Skeletal muscle satellite cell (primary cell): ENCODE measurements at regions not wholly inside any gene's neighbourhood (a gene's known extent, or its start where the extent isn't known, plus 50 kb on each side); places are given as distances from the start of the nearest gene placed in this dataset.

Experiments
- H3K27me3 ChIP-seq: 2 replicates; pipeline ENCODE4 v1.7.0; 2013; ENCODE audit warnings: low read length; ENCODE audit not compliant: control insufficient read depth, insufficient read depth
- H3K36me3 ChIP-seq: 2 replicates; pipeline ENCODE4 v1.7.0; 2013; ENCODE audit warnings: mild to moderate bottlenecking, control low read depth, low read length; ENCODE audit not compliant: insufficient read depth
- H3K4me1 ChIP-seq: 2 replicates; pipeline ENCODE4 v1.7.0; 2013; ENCODE audit warnings: low read length; ENCODE audit not compliant: control insufficient read depth, insufficient read depth
- H3K4me2 ChIP-seq: 2 replicates; pipeline ENCODE4 v1.7.0; 2013; ENCODE audit warnings: mild to moderate bottlenecking, low read length
- H3K4me3 ChIP-seq: 2 replicates; pipeline ENCODE4 v1.7.0; 2013; ENCODE audit warnings: low read length
- H3K9ac ChIP-seq: 2 replicates; pipeline ENCODE4 v1.7.0; 2013; ENCODE audit warnings: mild to moderate bottlenecking, low read depth, low read length, moderate library complexity
- H3K9me3 ChIP-seq: replicated peaks from 2 replicates; pipeline ENCODE4 v1.7.0; 2013; ENCODE audit warnings: mild to moderate bottlenecking, control low read depth, low read length

- Histone ChIP-seq H3K4me3 (no peak overlapping the region), H3K9ac (no peak overlapping the region), H3K27me3 (peaks cover 2% of the 10 kb centered on the region), H3K4me1 (no peaks in the 10 kb centered on the region), H3K4me2 (no peak overlapping the region), H3K36me3 (no peaks in the 10 kb centered on the region), H3K9me3 (no peaks in the 10 kb centered on the region)
Measured at GRCh38 chr20:52268184-52268749, 76.7 kb upstream of the ZFP64 start.

DNA sequence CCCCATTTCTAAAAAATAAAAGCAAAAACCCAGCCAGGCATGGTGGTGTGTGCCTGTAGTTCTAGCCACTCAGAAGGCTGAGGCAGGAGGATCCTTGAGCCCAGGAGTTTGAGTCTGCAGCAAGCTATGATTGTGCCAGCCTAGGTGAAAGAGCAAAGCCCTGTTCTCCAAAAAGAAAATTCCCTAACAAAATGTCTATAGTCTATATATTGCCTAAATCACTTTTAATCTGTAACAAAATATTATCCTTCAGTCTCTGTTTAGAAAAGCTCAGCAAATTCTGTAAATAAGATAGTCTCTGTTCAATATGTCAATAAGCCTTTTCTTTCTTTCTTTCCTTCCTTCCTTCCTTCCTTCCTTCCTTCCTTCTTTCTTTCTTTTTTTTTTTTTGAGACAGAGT lies 75.8 kb upstream of the ZFP64 start:
- H3K4me3 ChIP-seq, result no peak overlapping the region
- H3K9me3 ChIP-seq, result no peaks in the 10 kb centered on the region
- peaks cover 6% of the 10 kb centered on the region for H3K27me3 ChIP-seq
- no peaks in the 10 kb centered on the region for H3K36me3 ChIP-seq
- H3K4me1 ChIP-seq, result no peaks in the 10 kb centered on the region
- no peak overlapping the region for H3K9ac ChIP-seq
- H3K4me2 ChIP-seq, result no peak overlapping the region

GRCh38 chr20:52263757-52264156 lies 72.2 kb upstream of the ZFP64 start:
- no peaks in the 10 kb centered on the region for H3K9me3 ChIP-seq
- H3K36me3 ChIP-seq, result no peaks in the 10 kb centered on the region
- no peaks in the 10 kb centered on the region for H3K4me1 ChIP-seq
- peaks cover 6% of the 10 kb centered on the region for H3K27me3 ChIP-seq
- H3K9ac ChIP-seq, result no peak overlapping the region
- no peak overlapping the region for H3K4me3 ChIP-seq
- no peak overlapping the region for H3K4me2 ChIP-seq

DNA sequence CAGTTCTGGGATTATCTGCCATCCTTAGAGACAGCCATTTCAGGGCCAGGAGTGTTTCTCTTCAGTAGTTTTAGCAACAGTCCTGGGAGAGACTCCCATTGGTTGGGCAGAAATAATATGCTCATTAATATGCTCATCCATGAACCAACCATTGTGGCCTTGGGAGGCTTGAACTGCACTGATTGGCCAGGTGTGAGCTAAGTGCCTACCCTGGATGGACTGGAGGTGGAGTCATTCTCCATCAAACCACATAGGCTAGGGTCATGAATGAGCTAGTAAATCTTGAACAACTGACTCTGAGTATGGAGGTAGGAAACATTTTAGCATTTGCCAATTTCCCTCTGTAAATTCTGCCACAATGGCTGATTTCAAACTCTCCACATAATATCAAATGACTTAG lies 70.2 kb upstream of the ZFP64 start:
- Histone ChIP-seq H3K9ac (no peak overlapping the region), H3K4me2 (no peak overlapping the region), H3K36me3 (no peaks in the 10 kb centered on the region), H3K27me3 (peaks cover 6% of the 10 kb centered on the region), H3K9me3 (no peaks in the 10 kb centered on the region), H3K4me3 (no peak overlapping the region), H3K4me1 (no peaks in the 10 kb centered on the region)

GRCh38 chr20:52259295-52259694 lies 67.7 kb upstream of the ZFP64 start:
- Histone ChIP-seq H3K4me2 (no peak overlapping the region), H3K36me3 (no peaks in the 10 kb centered on the region), H3K27me3 (peaks cover 6% of the 10 kb centered on the region), H3K4me3 (no peak overlapping the region), H3K4me1 (no peaks in the 10 kb centered on the region), H3K9me3 (no peaks in the 10 kb centered on the region), H3K9ac (no peak overlapping the region)

DNA sequence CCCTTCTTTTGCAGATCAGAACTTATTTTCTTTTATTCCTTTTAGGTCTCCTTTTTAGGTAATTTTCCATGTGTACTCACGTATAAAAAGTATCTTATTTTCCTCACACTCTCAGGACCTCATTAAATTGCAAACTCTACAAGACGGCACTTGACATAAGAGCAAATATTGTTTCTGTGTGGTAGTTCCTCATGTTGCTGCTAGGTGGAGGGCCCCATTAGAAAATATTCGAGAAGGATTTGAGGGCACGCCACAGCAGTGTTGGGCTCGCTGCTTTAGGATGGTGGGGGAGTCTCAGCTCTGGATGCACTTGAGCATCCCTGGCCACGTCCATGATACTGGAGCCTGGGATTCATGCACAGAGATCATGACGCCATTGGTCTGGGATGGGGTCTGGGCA lies 64.9 kb upstream of the ZFP64 start:
- Histone ChIP-seq H3K27me3 (no peaks in the 10 kb centered on the region), H3K9me3 (no peaks in the 10 kb centered on the region), H3K9ac (no peak overlapping the region), H3K36me3 (no peaks in the 10 kb centered on the region), H3K4me2 (no peak overlapping the region), H3K4me3 (no peak overlapping the region), H3K4me1 (no peaks in the 10 kb centered on the region)

DNA sequence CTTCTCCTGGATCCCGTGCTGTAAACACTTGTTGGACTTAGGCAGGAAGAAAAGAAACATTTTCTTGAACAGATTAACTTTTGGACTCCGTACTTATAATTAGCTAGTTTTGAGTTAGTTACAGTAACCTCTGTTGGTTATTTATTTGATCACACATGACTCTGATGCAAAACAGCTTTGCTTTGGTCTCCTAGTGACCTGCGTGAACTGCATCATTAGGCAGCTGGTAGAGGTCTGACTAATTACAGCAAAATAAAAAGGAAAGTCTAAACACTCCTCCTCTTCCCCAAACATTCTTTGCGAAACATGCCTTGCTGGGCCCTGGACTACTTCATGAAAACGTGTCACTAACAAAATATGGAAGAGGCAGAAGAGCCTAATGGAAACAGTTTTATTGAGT lies 61.1 kb upstream of the ZFP64 start:
- Histone ChIP-seq H3K4me1 (no peaks in the 10 kb centered on the region), H3K36me3 (no peaks in the 10 kb centered on the region), H3K27me3 (no peaks in the 10 kb centered on the region), H3K4me3 (no peak overlapping the region), H3K9ac (no peak overlapping the region), H3K4me2 (no peak overlapping the region), H3K9me3 (no peaks in the 10 kb centered on the region)

GRCh38 chr20:52251827-52252226 lies 60.2 kb upstream of the ZFP64 start:
- H3K4me3 ChIP-seq, result no peak overlapping the region
- H3K27me3 ChIP-seq, result no peaks in the 10 kb centered on the region
- H3K4me2 ChIP-seq, result no peak overlapping the region
- H3K36me3 ChIP-seq, result no peaks in the 10 kb centered on the region
- H3K4me1 ChIP-seq, result no peaks in the 10 kb centered on the region
- H3K9ac ChIP-seq, result no peak overlapping the region
- no peaks in the 10 kb centered on the region for H3K9me3 ChIP-seq

DNA sequence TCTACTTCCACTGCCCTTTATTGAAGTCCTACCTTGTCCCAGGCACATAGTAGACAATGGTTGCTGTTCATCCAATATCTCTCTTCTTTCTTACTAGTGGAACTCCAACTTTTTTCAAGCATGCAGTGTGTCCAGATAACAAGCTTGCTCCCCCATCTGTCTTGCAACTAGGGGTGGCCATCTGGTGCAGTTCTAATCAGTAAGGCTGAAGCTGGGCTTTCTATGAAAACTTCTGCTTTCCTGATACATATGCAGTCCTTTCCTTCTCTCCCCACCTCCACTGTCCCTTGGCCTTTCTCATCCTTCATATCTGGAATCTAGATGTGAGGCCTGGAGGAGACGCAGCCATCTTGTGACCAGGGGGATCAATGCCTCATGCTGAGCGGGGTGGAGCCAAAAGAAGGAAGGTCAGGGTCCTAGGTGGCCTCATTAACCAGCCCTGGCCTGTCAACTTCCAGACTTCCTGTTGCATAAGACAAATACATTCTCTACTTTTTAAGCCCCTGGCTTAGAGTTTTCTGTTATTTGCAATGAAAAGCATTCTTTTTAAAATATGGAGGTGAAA lies 59.6 kb upstream of the ZFP64 start:
- H3K4me3 ChIP-seq, result no peak overlapping the region

DNA sequence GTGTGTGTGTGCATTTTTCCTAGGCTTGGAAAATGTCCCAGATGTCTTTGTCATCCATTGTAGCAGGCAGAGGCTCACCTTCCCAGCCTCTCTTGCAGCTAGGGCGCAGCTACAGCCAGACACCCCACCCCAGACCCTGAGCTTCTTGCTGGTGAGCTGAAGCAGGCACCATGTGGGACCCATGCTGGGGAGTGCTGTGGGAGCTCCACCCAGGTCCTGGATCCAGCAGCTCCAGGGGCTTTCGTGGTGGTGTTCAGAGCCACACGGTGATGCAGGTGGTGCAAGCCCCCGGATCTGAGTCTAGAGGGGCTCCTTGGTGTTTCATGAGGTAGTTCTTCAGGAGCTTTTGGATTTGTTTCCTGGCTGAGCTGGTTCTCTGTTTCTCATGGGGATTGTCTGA lies 56.0 kb upstream of the ZFP64 start:
- H3K4me3 ChIP-seq, result no peak overlapping the region
- H3K27me3 ChIP-seq, result no peaks in the 10 kb centered on the region
- no peaks in the 10 kb centered on the region for H3K4me1 ChIP-seq

More for the DNA sequence above, 59.6 kb upstream of the ZFP64 start:
- Histone ChIP-seq H3K9me3 (no peaks in the 10 kb centered on the region), H3K27me3 (no peaks in the 10 kb centered on the region), H3K4me2 (no peak overlapping the region), H3K9ac (no peak overlapping the region), H3K36me3 (no peaks in the 10 kb centered on the region), H3K4me1 (no peaks in the 10 kb centered on the region)

GRCh38 chr20:52246366-52246765 lies 54.8 kb upstream of the ZFP64 start:
- H3K4me2 ChIP-seq, result no peak overlapping the region
- H3K36me3 ChIP-seq, result no peaks in the 10 kb centered on the region

More for the DNA sequence above, 56.0 kb upstream of the ZFP64 start:
- Histone ChIP-seq H3K9ac (no peak overlapping the region), H3K4me2 (no peak overlapping the region), H3K36me3 (no peaks in the 10 kb centered on the region), H3K9me3 (no peaks in the 10 kb centered on the region)

GRCh38 chr20:52244702-52245101 lies 53.1 kb upstream of the ZFP64 start:
- Histone ChIP-seq H3K36me3 (no peaks in the 10 kb centered on the region), H3K27me3 (peaks cover 3% of the 10 kb centered on the region), H3K9ac (no peak overlapping the region), H3K4me3 (no peak overlapping the region), H3K4me2 (no peak overlapping the region), H3K9me3 (no peaks in the 10 kb centered on the region), H3K4me1 (no peaks in the 10 kb centered on the region)

More at GRCh38 chr20:52246366-52246765, 54.8 kb upstream of the ZFP64 start:
- no peaks in the 10 kb centered on the region for H3K27me3 ChIP-seq
- H3K9me3 ChIP-seq, result no peaks in the 10 kb centered on the region
- no peak overlapping the region for H3K9ac ChIP-seq
- no peaks in the 10 kb centered on the region for H3K4me1 ChIP-seq
- H3K4me3 ChIP-seq, result no peak overlapping the region
